ENCODE measurements at regions not wholly inside any gene's neighbourhood (a gene's known extent, or its start where the extent isn't known, plus 50 kb on each side); places are given as distances from the start of the nearest gene placed in this dataset.
"Not testable (repeated sequence)": the region's sequence is repeated elsewhere in the genome, so short reads cannot be mapped to it uniquely, and the experiment has no call there.

- no peak for DNase-seq
These were observed 171.0 kb downstream of the HSD17B3 start for GRCh38 chr9:96130970-96131369.

- DNase-seq = peak; percentile 94
These were observed 172.2 kb downstream of the HSD17B3 start for GRCh38 chr9:96129747-96130146.

- DNase-seq = no peak
These were observed 173.1 kb downstream of the HSD17B3 start for GRCh38 chr9:96128880-96129279.

- no peak for DNase-seq
These were observed 175.6 kb downstream of the HSD17B3 start for GRCh38 chr9:96126321-96126881.

GRCh38 chr9:96125624-96126023, 176.4 kb downstream of the HSD17B3 start:
- no peak for DNase-seq

- no peak for DNase-seq
These were observed 179.2 kb downstream of the HSD17B3 start for GRCh38 chr9:96122751-96123150.

- no peak for DNase-seq
These were observed 179.7 kb downstream of the HSD17B3 start for GRCh38 chr9:96122282-96122681.

- DNase-seq = no peak
These were observed 180.8 kb downstream of the HSD17B3 start for GRCh38 chr9:96121136-96121535.

GRCh38 chr9:96117398-96118080, 184.4 kb downstream of the HSD17B3 start:
- no peak for DNase-seq

GRCh38 chr9:96116275-96117064, 185.5 kb downstream of the HSD17B3 start:
- no peak for DNase-seq

- DNase-seq = no peak
These were observed 186.1 kb downstream of the HSD17B3 start for GRCh38 chr9:96115836-96116235.

- DNase-seq = no peak
These were observed 188.9 kb downstream of the HSD17B3 start for GRCh38 chr9:96113032-96113431.

- no peak for DNase-seq
These were observed 192.2 kb downstream of the HSD17B3 start for GRCh38 chr9:96109680-96110351.

- no peak for DNase-seq
These were observed 193.1 kb downstream of the HSD17B3 start for GRCh38 chr9:96108691-96109380.

- DNase-seq = no peak
These were observed 194.5 kb downstream of the HSD17B3 start for GRCh38 chr9:96107436-96107835.

GRCh38 chr9:96100385-96101300, 201.3 kb downstream of the HSD17B3 start:
- DNase-seq = no peak

- not testable (repeated sequence) for DNase-seq
These were observed 211.3 kb downstream of the HSD17B3 start for GRCh38 chr9:96090630-96091029.

- no peak for DNase-seq
These were observed 212.4 kb downstream of the HSD17B3 start for GRCh38 chr9:96089452-96090085.

GRCh38 chr9:96088510-96088909, 213.0 kb downstream of the ERCC6L2 start:
- no peak for DNase-seq

GRCh38 chr9:96087669-96088299, 212.3 kb downstream of the ERCC6L2 start:
- DNase-seq = peak; percentile 69
